ENCODE measurements at regions not wholly inside any gene's neighbourhood (a gene's known extent, or its start where the extent isn't known, plus 50 kb on each side); places are given as distances from the start of the nearest gene placed in this dataset.
A peak's percentile ranks its signal among the peaks of the same experiment; 100 is the strongest.

GRCh38 chr20:24810676-24811407 is 138.2 kb upstream of the CST7 start:
- TF ChIP-seq POLR2A (IDR thresholded peaks at IDR 0.05; ENCODE audit: low read length): no peak
- no peak for TF ChIP-seq GATA1 (IDR thresholded peaks at IDR 0.05; ENCODE audit: low read depth, low read length)
- no peak for DNase-seq

GRCh38 chr20:24812373-24812772 is 136.7 kb upstream of the CST7 start:
- TF ChIP-seq GATA1 (IDR thresholded peaks at IDR 0.05; ENCODE audit: low read depth, low read length) (no peak), POLR2A (IDR thresholded peaks at IDR 0.05; ENCODE audit: low read length) (no peak)

GRCh38 chr20:24813080-24813479 is 136.0 kb upstream of the CST7 start:
- peak in 1 of 2 experiments; percentile 10 for DNase-seq
- TF ChIP-seq GATA1 (IDR thresholded peaks at IDR 0.05; ENCODE audit: low read depth, low read length): no peak
- TF ChIP-seq POLR2A (IDR thresholded peaks at IDR 0.05; ENCODE audit: low read length): no peak

More at GRCh38 chr20:24812373-24812772, 136.7 kb upstream of the CST7 start:
- no peak for DNase-seq

GRCh38 chr20:24813496-24813895 is 135.6 kb upstream of the CST7 start:
- no peak for TF ChIP-seq GATA1 (IDR thresholded peaks at IDR 0.05; ENCODE audit: low read depth, low read length)
- no peak for TF ChIP-seq POLR2A (IDR thresholded peaks at IDR 0.05; ENCODE audit: low read length)
- DNase-seq: no peak

GRCh38 chr20:24813936-24814335 is 135.1 kb upstream of the CST7 start:
- DNase-seq: no peak

GRCh38 chr20:24814556-24815195 is 134.4 kb upstream of the CST7 start:
- DNase-seq: no peak
- no peak for TF ChIP-seq POLR2A (IDR thresholded peaks at IDR 0.05; ENCODE audit: low read length)
- no peak for TF ChIP-seq GATA1 (IDR thresholded peaks at IDR 0.05; ENCODE audit: low read depth, low read length)

More at GRCh38 chr20:24813936-24814335, 135.1 kb upstream of the CST7 start:
- TF ChIP-seq GATA1 (IDR thresholded peaks at IDR 0.05; ENCODE audit: low read depth, low read length) (no peak), POLR2A (IDR thresholded peaks at IDR 0.05; ENCODE audit: low read length) (no peak)

- no peak for DNase-seq
- no peak for TF ChIP-seq POLR2A (IDR thresholded peaks at IDR 0.05; ENCODE audit: low read length)
- TF ChIP-seq GATA1 (IDR thresholded peaks at IDR 0.05; ENCODE audit: low read depth, low read length): no peak
These were observed 133.8 kb upstream of the CST7 start for GRCh38 chr20:24815196-24815815.

GRCh38 chr20:24815931-24816330 is 133.1 kb upstream of the CST7 start:
- DNase-seq: no peak

GRCh38 chr20:24816431-24816830 is 132.6 kb upstream of the CST7 start:
- DNase-seq: no peak
- TF ChIP-seq GATA1 (IDR thresholded peaks at IDR 0.05; ENCODE audit: low read depth, low read length): no peak
- no peak for TF ChIP-seq POLR2A (IDR thresholded peaks at IDR 0.05; ENCODE audit: low read length)

More at GRCh38 chr20:24815931-24816330, 133.1 kb upstream of the CST7 start:
- no peak for TF ChIP-seq GATA1 (IDR thresholded peaks at IDR 0.05; ENCODE audit: low read depth, low read length)
- TF ChIP-seq POLR2A (IDR thresholded peaks at IDR 0.05; ENCODE audit: low read length): no peak

GRCh38 chr20:24816907-24817306 is 132.2 kb upstream of the CST7 start:
- TF ChIP-seq POLR2A (IDR thresholded peaks at IDR 0.05; ENCODE audit: low read length) (no peak), GATA1 (IDR thresholded peaks at IDR 0.05; ENCODE audit: low read depth, low read length) (no peak)
- DNase-seq: no peak

GRCh38 chr20:24817351-24817750 is 131.7 kb upstream of the CST7 start:
- DNase-seq: no peak
- TF ChIP-seq GATA1 (IDR thresholded peaks at IDR 0.05; ENCODE audit: low read depth, low read length) (no peak), POLR2A (IDR thresholded peaks at IDR 0.05; ENCODE audit: low read length) (no peak)

- no peak for DNase-seq
- TF ChIP-seq GATA1 (IDR thresholded peaks at IDR 0.05; ENCODE audit: low read depth, low read length): no peak
- no peak for TF ChIP-seq POLR2A (IDR thresholded peaks at IDR 0.05; ENCODE audit: low read length)
These were observed 131.0 kb upstream of the CST7 start for GRCh38 chr20:24818056-24818455.

- no peak for TF ChIP-seq GATA1 (IDR thresholded peaks at IDR 0.05; ENCODE audit: low read depth, low read length)
- TF ChIP-seq POLR2A (IDR thresholded peaks at IDR 0.05; ENCODE audit: low read length): no peak
- DNase-seq: no peak
These were observed 129.6 kb upstream of the CST7 start for GRCh38 chr20:24819331-24819965.

- DNase-seq: no peak
- TF ChIP-seq GATA1 (IDR thresholded peaks at IDR 0.05; ENCODE audit: low read depth, low read length) (no peak), POLR2A (IDR thresholded peaks at IDR 0.05; ENCODE audit: low read length) (no peak)
These were observed 128.7 kb upstream of the CST7 start for GRCh38 chr20:24820345-24820744.

All from erythroblast (primary cell).